H9 (cell line): ENCODE measurements at regions not wholly inside any gene's neighbourhood (a gene's known extent, or its start where the extent isn't known, plus 50 kb on each side); places are given as distances from the start of the nearest gene placed in this dataset.

ENCODE experiments used
- DNase-seq: peaks from one replicate; pipeline ENCODE4 v3.0.0-alpha.2; 2017
- H2AFZ ChIP-seq: one replicate; pipeline ENCODE4 v1.6.1; 2013; ENCODE audit warnings: mild to moderate bottlenecking, low read length, control low read depth, moderate library complexity
- H2AK5ac ChIP-seq: 2 replicates; pipeline ENCODE4 v1.6.1; 2013; ENCODE audit warnings: low read length, control low read depth, mixed read lengths; ENCODE audit not compliant: insufficient read length
- H2BK120ac ChIP-seq: one replicate; pipeline ENCODE4 v1.6.1; 2013; ENCODE audit warnings: low read depth, mild to moderate bottlenecking, low read length, control low read depth, inconsistent platforms; ENCODE audit not compliant: poor library complexity, severe bottlenecking
- H2BK12ac ChIP-seq: 2 replicates; pipeline ENCODE4 v1.6.1; 2013; ENCODE audit warnings: low read length, control low read depth, mixed read lengths, low read depth; ENCODE audit not compliant: insufficient read length
- H2BK15ac ChIP-seq: 2 replicates; pipeline ENCODE4 v1.6.1; 2013; ENCODE audit warnings: low read depth, low read length, control low read depth
- H2BK20ac ChIP-seq: one replicate; pipeline ENCODE4 v1.6.1; 2013; ENCODE audit warnings: low read depth, mild to moderate bottlenecking, low read length, control low read depth, inconsistent platforms; ENCODE audit not compliant: poor library complexity, severe bottlenecking
- H2BK5ac ChIP-seq: 2 replicates; pipeline ENCODE4 v1.6.1; 2013; ENCODE audit warnings: low read length, control low read depth, mixed read lengths; ENCODE audit not compliant: insufficient read length
- H3K14ac ChIP-seq: 2 replicates; pipeline ENCODE4 v1.6.1; 2013; ENCODE audit warnings: low read length, control low read depth; ENCODE audit not compliant: insufficient read depth
- H3K18ac ChIP-seq: 2 replicates; pipeline ENCODE4 v1.6.1; 2013; ENCODE audit warnings: low read depth, mild to moderate bottlenecking, mixed read lengths, low read length, control low read depth; ENCODE audit not compliant: insufficient read length
- H3K23ac ChIP-seq: 2 replicates; pipeline ENCODE4 v1.6.1; 2013; ENCODE audit warnings: low read length, control low read depth, mixed read lengths, low read depth; ENCODE audit not compliant: insufficient read length
- H3K23me2 ChIP-seq: 2 replicates; pipeline ENCODE4 v1.6.1; 2013; ENCODE audit warnings: low read depth, mild to moderate bottlenecking, mixed read lengths, low read length, control low read depth; ENCODE audit not compliant: insufficient read length, poor library complexity, severe bottlenecking
- H3K27ac ChIP-seq: 2 replicates; pipeline ENCODE4 v1.5.1; 2013; ENCODE audit warnings: low read length, control low read depth, mixed read lengths, low read depth; ENCODE audit not compliant: insufficient read length
- H3K27me3 ChIP-seq: 2 replicates; pipeline ENCODE4 v1.6.1; 2013; ENCODE audit warnings: low read length, control low read depth, inconsistent platforms; ENCODE audit not compliant: insufficient read depth
- H3K4ac ChIP-seq: 2 replicates; pipeline ENCODE4 v1.6.1; 2013; ENCODE audit warnings: low read depth, mild to moderate bottlenecking, control low read depth, inconsistent platforms, low read length, moderate library complexity
- H3K4me1 ChIP-seq: 2 replicates; pipeline ENCODE4 v1.6.1; 2013; ENCODE audit warnings: low read length, control low read depth, inconsistent platforms; ENCODE audit not compliant: insufficient read depth
- H3K4me2 ChIP-seq: 2 replicates; pipeline ENCODE4 v1.6.1; 2013; ENCODE audit warnings: low read length, control low read depth, mixed read lengths; ENCODE audit not compliant: insufficient read length, insufficient read depth
- H3K56ac ChIP-seq: 2 replicates; pipeline ENCODE4 v1.6.1; 2013; ENCODE audit warnings: low read depth, mild to moderate bottlenecking, mixed read lengths, low read length, control low read depth; ENCODE audit not compliant: insufficient read length
- H3K79me1 ChIP-seq: 2 replicates; pipeline ENCODE4 v1.6.1; 2013; ENCODE audit warnings: low read depth, mild to moderate bottlenecking, moderate library complexity, low read length, control low read depth, inconsistent platforms; ENCODE audit not compliant: insufficient read depth, poor library complexity, severe bottlenecking
- H3K79me2 ChIP-seq: 2 replicates; pipeline ENCODE4 v1.6.1; 2013; ENCODE audit warnings: low read length, control low read depth, inconsistent platforms; ENCODE audit not compliant: insufficient read depth
- H3K9ac ChIP-seq: 2 replicates; pipeline ENCODE4 v1.6.1; 2013; ENCODE audit warnings: low read length, control low read depth, mixed read lengths; ENCODE audit not compliant: insufficient read length; ENCODE audit errors: extremely low read depth
- H3K9me3 ChIP-seq: one replicate; pipeline ENCODE4 v1.6.1; 2013; ENCODE audit warnings: low read depth, low read length, inconsistent platforms; ENCODE audit not compliant: control insufficient read depth
- H3T11ph ChIP-seq: one replicate; pipeline ENCODE4 v1.6.1; 2013; ENCODE audit warnings: mild to moderate bottlenecking, low read length, control low read depth, inconsistent platforms
- H4K20me1 ChIP-seq: one replicate; pipeline ENCODE4 v1.6.1; 2013; ENCODE audit not compliant: control insufficient read depth, insufficient read length, insufficient read depth
- H4K5ac ChIP-seq: 2 replicates; pipeline ENCODE4 v1.6.1; 2013; ENCODE audit warnings: low read depth, mild to moderate bottlenecking, mixed read lengths, low read length, control low read depth; ENCODE audit not compliant: insufficient read length
- H4K8ac ChIP-seq: replicated peaks from 2 replicates; pipeline ENCODE4 v1.6.1; 2013; ENCODE audit warnings: low read length, control low read depth, mixed read lengths, low read depth; ENCODE audit not compliant: insufficient read length
- H4K91ac ChIP-seq: 2 replicates; pipeline ENCODE4 v1.6.1; 2013; ENCODE audit warnings: low read depth, mild to moderate bottlenecking, moderate library complexity, mixed read lengths, low read length, control low read depth; ENCODE audit not compliant: insufficient read length
- H3K27ac Mint-ChIP-seq, 3 experiments: 2 replicates in 2 of 3; 3 replicates in 1 of 3; pipeline ENCODE4 v1.8.0; 2020 to 2021; ENCODE audit warnings: mixed read lengths in 3 of 3, mild to moderate bottlenecking in 1 of 3, moderate library complexity in 1 of 3
- H3K27me3 Mint-ChIP-seq: 2 replicates; pipeline ENCODE4 v1.8.0; 2021; ENCODE audit warnings: low read depth, mild to moderate bottlenecking, moderate library complexity, mixed read lengths
- H3K36me3 Mint-ChIP-seq, 3 experiments: 2 replicates in 2 of 3; 3 replicates in 1 of 3; pipeline ENCODE4 v1.8.0; 2020 to 2021; ENCODE audit warnings: low read depth in 3 of 3, mixed read lengths in 3 of 3; ENCODE audit not compliant: insufficient read depth in 1 of 3
- H3K4me1 Mint-ChIP-seq, 2 experiments: 2 replicates each; pipeline ENCODE4 v1.8.0; 2020; ENCODE audit warnings: mixed read lengths in 2 of 2
- H3K4me3 Mint-ChIP-seq, 2 experiments: 2 replicates in 1 of 2; 3 replicates in 1 of 2; pipeline ENCODE4 v1.8.0; 2020 to 2021; ENCODE audit warnings: mild to moderate bottlenecking in 2 of 2, mixed read lengths in 2 of 2, moderate library complexity in 1 of 2
- H3K9me3 Mint-ChIP-seq, 2 experiments: 2 replicates in 1 of 2; 3 replicates in 1 of 2; pipeline ENCODE4 v1.8.0; 2020; ENCODE audit warnings: mild to moderate bottlenecking in 2 of 2, mixed read lengths in 2 of 2, moderate library complexity in 1 of 2
- CTCF ChIP-seq: fragments of 200-600 bp; sonication (generic); conservative IDR thresholded peaks from 3 replicates; pipeline ENCODE4 v1.8.0; 2021; ENCODE audit warnings: antibody characterized with exemption, mild to moderate bottlenecking
- WGBS: extraction: QIAGEN DNeasy Blood & Tissue Kit; methylation state at CpG from one replicate; pipeline ENCODE4 v1.1.7; 2013; ENCODE audit warnings: missing lambda C conversion rate, low lambda C conversion rate, mixed read lengths; ENCODE audit not compliant: insufficient read length; ENCODE audit errors: extremely low coverage; 5-methylcytosine and 5-hydroxymethylcytosine counted together

- no peak overlapping the region for H2BK120ac ChIP-seq
- Mint-ChIP-seq H3K27ac (no peak overlapping the region), H3K4me1 (no peaks in the 10 kb centered on the region), H3K9me3 (no peaks in the 10 kb centered on the region; a peak in 1 of 5 replicates), H3K4me3 (no peak overlapping the region), H3K27me3 (peaks cover 2% of the 10 kb centered on the region; the same call in 1 of the 2 replicates), H3K36me3 (no peaks in the 10 kb centered on the region)
- no peaks in the 10 kb centered on the region for H3K27me3 ChIP-seq
- H4K5ac ChIP-seq = no peak overlapping the region
- no peak overlapping the region for H4K91ac ChIP-seq
- H2BK20ac ChIP-seq = no peak overlapping the region
- H2BK15ac ChIP-seq = no peak overlapping the region
- no peak overlapping the region for H4K8ac ChIP-seq
- H2AK5ac ChIP-seq = no peak overlapping the region
- no CpG with 5 or more reads among the region's 1 CpG for WGBS
- DNase-seq = no peak
- no peaks in the 10 kb centered on the region for H3K23me2 ChIP-seq
- no peak overlapping the region for H2AFZ ChIP-seq
- H3K18ac ChIP-seq = no peak overlapping the region
- no peak overlapping the region for H3K4ac ChIP-seq
- no peaks in the 10 kb centered on the region for H4K20me1 ChIP-seq
- H3T11ph ChIP-seq = no peak overlapping the region
- TF ChIP-seq CTCF = no peak
- H3K4me2 ChIP-seq = no peak overlapping the region
- H2BK5ac ChIP-seq = no peak overlapping the region
- no peaks in the 10 kb centered on the region for H3K4me1 ChIP-seq
- H3K56ac ChIP-seq = no peak overlapping the region
- no peaks in the 10 kb centered on the region for H3K79me2 ChIP-seq
- H3K79me1 ChIP-seq = no peaks in the 10 kb centered on the region
- no peak overlapping the region for H3K23ac ChIP-seq
- no peak overlapping the region for H3K9ac ChIP-seq
- H2BK12ac ChIP-seq = no peak overlapping the region
- no peaks in the 10 kb centered on the region for H3K9me3 ChIP-seq
- H3K27ac ChIP-seq = no peak overlapping the region
- no peak overlapping the region for H3K14ac ChIP-seq
Measured at GRCh38 chr6:133802861-133803260, 86.1 kb upstream of the TCF21 start.
